GM19324 (cell line): ENCODE measurements at regions not wholly inside any gene's neighbourhood (a gene's known extent, or its start where the extent isn't known, plus 50 kb on each side); places are given as distances from the start of the nearest gene placed in this dataset.

Source experiments
- ATAC-seq: cut with Tn5 transposase; IDR thresholded peaks from one replicate; pipeline ENCODE4 v1.9.1; 2021; ENCODE audit warnings: mild to moderate bottlenecking, moderate library complexity; ENCODE audit not compliant: unreplicated experiment, low FRiP score

DNA sequence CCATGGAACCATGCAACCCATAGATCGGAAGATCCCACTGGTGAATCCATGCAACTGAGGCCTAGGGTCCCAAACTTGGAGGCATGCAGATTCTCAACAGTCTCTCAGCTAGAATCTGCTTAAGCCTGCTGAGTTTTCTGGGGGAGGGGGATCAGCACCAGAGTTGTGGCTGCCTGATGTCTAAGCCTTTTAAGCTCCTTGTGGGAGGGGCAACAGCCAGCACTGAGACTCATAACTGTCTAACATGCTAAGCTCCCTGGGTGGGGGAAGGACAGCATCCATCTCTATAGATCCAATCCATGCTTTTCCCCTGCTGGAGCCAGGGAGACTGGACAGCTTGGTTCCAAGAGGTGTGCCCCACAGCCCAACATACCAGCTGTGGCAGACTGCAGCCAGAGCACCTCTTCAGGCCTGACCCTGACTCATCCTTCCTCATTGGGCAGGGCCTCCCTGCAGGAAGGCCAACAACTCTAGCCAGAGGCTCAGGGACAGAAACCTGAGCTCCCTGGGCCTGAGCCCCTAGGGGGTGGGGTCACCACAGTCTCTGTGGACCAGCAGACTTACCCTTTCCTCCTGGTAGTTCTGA is 300.1 kb upstream of the SLC7A11 start:
- no peak for ATAC-seq

DNA sequence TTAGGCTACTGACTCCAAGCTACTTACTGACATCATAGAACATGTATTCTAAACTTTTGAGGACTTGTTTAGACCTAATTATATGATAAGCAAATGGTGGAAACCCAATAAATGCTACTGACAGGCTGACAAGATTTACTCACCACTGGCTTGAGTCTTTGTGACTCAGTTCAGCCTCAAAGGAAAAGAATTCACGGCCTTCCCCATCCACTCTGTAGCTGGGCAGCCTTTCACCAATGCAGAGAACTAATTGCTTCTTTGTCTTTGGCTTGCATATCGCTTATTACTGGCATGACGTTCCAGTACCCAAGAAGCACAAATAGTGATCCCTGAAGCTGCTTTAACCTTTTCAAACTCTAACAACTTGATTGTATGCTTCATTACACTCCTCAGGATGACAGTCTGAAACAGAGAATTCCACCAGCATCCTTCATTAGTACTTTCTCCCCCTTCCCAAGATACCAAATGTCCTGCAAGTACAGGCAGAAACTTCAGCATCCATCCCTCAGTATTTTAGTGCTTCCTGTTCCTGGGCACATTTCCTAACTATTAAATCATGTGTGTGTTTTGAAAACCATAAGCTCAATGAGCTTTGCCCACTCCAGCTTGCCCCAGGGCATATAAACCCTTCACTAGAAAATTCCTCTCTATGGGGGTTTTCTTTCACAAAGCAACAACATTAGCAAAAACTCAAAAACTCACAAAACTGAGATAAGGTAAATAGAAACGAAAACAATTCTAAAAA is 298.1 kb upstream of the SLC7A11 start:
- no peak for ATAC-seq

DNA sequence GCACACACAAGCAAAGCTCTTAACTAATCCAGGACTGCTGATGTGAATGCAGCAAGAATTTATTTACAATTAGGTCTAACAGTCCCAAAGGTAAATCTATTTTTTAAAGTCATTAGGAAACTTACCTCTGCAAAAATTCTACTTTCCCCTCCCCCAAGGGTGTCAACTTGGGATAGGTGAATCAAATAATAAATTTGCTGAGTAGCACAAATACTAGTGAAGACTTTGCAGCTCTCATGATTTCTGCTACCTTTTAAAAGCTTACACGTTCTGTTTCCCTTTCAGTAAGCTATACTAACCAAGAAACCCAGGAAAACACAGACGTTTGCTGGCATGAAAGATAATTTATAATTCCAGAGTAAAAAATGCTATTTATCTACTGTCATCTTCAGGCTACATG is 296.6 kb upstream of the SLC7A11 start:
- ATAC-seq: no peak

DNA sequence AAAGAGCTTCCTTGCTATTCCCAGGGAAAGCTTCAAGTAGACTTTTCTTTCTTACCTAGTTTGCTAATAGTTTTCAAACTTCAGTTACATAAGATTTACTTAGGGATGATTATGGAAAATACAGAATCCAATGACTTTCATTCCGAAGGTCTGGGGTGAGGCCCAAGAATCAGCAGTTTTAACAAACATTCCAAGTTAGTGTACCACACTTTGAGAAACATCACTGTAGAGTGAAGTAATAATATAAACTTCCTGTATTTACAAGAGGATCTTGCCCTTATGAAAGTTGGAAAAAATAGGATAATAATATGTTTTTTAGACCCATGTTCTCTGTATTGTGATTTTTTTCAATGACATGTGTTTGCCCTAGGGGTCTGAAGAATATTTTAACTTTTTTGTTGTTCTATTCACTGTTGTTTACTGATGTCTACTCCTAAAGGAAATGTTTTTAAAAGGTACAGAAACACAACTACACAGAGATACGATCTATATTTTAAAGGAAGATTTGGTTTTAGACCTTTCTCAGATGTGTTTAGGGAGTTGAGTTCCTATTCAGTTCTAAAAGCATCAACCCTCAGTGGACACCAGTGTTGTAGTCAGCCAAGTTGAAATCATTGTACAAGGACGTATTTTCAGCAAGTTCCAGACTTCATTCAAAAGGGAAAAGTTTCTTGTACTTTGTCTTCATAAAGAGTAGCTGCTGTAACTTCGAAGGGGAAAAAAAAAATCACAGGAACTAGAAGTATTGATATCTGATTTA is 295.8 kb upstream of the SLC7A11 start:
- ATAC-seq: no peak

DNA sequence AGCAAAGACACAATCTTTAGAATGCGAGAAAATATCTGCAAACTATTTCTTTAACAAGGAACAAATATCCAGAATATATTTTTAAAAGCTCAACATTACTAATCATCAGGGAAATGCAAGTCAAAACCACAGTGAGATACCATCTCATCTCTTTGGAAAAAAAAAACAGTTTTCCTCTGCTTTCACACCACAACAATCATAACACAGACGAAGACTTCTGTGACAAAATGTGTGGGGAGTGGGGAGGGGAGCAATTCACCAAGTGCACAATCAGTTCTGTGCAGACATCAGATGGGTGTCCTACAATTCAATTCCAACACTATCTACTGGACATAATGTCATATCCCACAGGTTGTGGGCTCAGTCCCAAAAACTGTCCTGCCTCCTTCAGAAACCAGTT is 293.2 kb upstream of the SLC7A11 start:
- no peak for ATAC-seq

DNA sequence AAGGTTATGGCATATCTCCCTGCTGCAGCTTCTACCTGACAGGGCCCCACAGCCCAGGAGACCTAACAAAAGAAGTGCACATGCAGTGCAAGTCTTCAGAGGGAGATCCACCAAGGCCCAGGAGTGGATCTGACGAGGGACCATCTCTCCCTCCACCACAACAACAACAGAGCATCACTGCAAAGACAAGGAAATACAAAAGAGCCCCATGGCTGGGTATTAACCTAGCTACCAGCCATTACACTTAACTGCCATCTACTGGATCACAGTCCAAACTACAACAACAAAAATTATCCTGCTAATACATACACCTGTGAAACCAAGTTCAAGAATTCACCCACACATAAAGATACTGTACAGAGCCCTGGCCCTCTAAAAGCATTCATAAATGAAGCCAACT is 280.2 kb upstream of the SLC7A11 start:
- no peak for ATAC-seq

GRCh38 chr4:138521809-138522208 is 279.7 kb upstream of the SLC7A11 start:
- no peak for ATAC-seq

DNA sequence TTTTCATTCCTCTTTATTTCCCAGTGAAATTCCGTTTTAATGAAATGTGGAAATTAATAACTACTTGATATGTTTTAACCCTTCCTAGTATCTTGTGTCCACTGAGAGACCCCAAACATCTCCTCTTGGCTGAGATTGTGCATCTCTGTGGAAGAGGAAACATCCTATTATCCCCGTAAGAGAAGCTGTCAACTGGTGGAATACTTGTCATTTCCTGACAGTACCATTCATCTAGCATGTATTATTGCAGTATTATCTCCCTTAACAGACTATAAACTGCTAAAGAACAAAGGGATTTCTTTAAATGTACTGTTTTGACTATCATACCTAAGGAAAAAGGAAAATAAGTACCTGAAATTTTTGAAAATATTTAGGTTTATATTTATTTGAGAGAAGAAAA is 277.3 kb upstream of the SLC7A11 start:
- no peak for ATAC-seq

GRCh38 chr4:138513535-138513934 is 271.4 kb upstream of the SLC7A11 start:
- ATAC-seq: no peak

DNA sequence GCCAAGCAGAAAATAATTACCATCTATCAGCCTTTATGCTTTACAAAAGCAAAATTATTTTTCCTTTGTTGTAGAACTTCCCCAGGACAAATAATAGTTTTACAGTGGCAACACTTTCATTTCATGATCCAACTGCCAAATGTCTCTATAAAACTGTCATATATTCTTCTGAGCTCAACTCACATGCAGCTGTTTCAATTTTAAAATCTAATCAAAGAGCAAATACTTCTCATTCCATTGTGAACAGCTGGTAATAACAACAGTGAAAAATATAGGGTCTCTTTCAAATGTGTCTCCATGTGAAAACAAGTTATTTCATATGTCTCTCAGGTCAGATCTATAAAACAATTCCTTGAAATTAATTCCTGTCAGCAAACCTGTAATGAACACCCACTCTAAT is 270.6 kb upstream of the SLC7A11 start:
- ATAC-seq: no peak

GRCh38 chr4:138510053-138510452 is 267.9 kb upstream of the SLC7A11 start:
- ATAC-seq: no peak

DNA sequence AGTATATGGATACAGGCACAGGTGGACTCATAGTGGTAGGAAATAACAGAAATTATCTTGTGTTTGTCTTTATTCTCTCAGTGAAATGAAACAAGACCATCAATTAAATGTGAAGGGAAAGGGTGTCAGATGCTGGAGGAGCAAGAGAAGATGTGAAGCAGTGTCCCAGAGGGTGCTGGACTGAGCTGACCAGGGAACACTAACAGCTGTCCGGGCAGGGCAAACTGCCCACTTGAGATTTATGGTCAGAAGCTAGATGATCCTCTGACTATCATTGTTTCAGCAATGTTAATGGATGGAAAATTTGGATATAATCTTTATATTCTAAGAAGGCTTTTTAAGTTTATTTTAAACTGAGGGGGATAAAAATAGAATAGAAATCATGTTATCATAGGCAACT is 267.2 kb upstream of the SLC7A11 start:
- ATAC-seq: no peak

DNA sequence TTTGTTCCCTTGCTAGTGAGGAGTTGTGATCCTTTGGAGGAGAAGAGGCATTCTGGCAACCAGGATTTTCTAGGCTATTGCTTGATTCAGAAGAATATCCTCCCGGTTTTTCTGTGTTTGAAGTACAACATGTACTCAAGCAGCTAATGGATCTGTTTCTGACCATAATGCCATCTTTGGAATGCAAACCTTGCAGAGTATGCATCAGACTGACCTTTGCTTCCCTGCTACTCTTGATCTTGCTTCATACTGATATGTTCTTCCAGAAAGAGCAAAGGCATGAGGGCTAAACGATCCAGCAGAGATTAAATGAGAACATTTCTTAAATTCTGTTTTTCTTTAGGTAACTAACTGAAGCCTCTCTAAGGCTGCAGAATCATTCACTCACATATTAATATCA is 265.4 kb upstream of the SLC7A11 start:
- no peak for ATAC-seq

- ATAC-seq: no peak
These were observed 259.5 kb upstream of the SLC7A11 start for GRCh38 chr4:138501614-138502013.

GRCh38 chr4:138500869-138501268 is 258.7 kb upstream of the SLC7A11 start:
- ATAC-seq: no peak

DNA sequence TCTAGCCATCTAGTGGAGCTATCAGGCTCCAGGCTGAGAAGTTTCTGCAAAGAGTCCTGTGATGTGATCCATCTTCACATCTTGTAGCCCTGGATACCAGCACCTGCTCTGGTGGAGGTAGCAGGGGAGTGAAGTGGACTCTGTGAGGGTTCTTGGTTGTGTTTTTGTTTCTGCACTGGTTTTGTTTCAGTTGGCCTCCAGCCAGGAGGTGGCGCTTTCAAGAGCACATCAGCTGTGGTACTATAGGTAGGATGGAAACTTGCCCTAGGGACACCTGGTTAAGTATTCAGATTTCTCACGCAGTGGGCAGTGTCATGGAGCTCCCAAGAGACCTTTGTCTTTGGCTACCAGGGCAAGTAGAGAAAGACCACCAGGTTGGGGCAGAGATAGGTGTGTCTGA is 257.5 kb upstream of the SLC7A11 start:
- ATAC-seq: no peak

DNA sequence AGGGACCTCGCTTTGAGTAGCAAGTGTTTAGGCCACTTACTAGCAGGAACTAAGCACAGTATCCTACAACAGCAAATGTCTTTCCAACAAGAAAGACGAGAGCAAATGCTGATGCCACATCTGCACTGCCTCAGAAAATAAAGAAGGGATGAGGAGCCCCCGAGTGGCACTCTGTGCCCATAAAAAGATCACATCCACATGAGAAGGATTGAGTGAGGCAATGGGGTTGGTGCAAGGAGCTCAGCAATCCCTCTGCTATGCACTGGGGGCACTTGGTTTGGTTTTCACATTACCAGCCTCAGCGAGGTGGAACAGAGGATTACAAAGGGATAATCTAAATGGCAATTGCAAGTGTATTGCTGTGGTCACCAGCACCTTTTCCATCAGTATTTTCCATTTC is 252.8 kb upstream of the SLC7A11 start:
- ATAC-seq: no peak

DNA sequence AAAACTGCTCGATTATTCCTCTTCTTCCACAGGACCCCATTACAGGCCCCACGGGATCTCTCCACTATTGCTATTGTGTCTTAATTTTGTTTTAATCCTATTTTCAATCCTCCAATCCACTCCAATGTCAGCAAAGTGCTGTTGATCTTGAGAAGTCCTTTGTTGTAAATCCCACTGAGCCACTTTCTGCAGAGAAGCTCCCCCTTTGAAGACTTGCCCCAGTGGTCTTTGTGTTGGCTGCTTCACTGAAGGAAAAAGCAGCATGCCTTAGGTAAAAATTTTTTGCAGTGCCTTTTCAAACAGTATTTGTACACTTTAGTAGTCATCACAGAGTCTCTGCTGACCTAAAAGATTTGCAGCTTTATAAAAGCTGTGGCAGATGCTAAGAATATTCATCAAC is 252.0 kb upstream of the SLC7A11 start:
- ATAC-seq: no peak

DNA sequence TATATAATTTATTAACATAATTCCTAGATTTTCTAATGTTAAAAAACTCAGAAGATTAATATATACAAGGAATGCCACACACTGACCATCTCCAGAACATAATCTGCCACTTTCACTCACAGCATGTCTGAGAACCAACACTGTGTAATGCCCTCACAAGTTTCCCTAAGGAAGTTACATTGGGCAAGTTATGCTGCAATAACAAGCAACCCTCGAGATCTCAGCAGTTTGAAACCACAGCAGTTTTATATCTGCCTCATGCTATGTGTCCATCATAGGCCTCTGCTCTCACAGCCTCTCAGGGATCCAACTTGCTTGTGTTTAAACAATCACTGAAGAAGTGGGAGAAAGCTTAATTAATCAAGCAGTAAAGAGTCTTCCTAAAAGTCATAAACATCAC is 250.0 kb upstream of the SLC7A11 start:
- ATAC-seq: no peak

- ATAC-seq: no peak
These were observed 246.4 kb upstream of the SLC7A11 start for GRCh38 chr4:138488533-138488932.

DNA sequence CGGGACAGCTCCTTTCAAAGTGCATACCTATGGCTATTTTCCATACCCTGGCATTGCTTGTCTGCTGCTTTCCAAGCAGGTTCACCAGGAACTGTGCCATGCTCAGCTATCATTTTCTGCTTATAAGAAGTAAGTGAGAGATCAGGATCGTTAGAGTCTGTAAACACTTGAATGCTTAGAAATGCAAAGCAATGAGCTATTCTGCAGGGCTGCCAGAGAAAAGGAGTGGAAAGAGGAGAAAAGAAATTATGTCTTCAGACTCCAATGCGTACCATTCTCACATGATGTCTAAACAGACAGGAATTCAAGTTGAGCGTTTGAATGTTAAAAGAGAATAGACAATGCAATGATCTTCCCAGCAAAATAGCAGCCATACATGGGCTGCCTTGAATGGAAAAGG is 245.5 kb upstream of the SLC7A11 start:
- no peak for ATAC-seq

- ATAC-seq: no peak
These were observed 245.1 kb upstream of the SLC7A11 start for GRCh38 chr4:138487230-138487629.
